GM12878 (cell line): ENCODE measurements at regions not wholly inside any gene's neighbourhood (a gene's known extent, or its start where the extent isn't known, plus 50 kb on each side); places are given as distances from the start of the nearest gene placed in this dataset.

Source experiments
- ATAC-seq: fragments of 200-7000 bp; cut with Tn5 transposase; 3 replicates; pipeline ENCODE4 v1.9.1; 2020; ENCODE audit warnings: mild to moderate bottlenecking, moderate library complexity
- BruUV-seq: library from RNA; stranded (reverse); fragments of 400-500 nt; replicated peaks from 2 replicates; lab custom pipeline; 2021; lab: Mats Ljungman, UMichigan
- CTCF ChIA-PET: fragments of 300-600 bp; sonication (Branson Sonifier 250); formaldehyde crosslinking; extraction: SDS; loops from one replicate; lab custom pipeline; 2021; ENCODE audit warnings: inconsistent platforms; lab: Yijun Ruan, JAX
- POLR2A ChIA-PET: fragments of 350-600 bp; formaldehyde crosslinking; extraction: SDS; loops from one replicate; lab custom pipeline; 2021; ENCODE audit warnings: inconsistent platforms; lab: Charles Lee
- RAD21 ChIA-PET: fragments of 300-600 bp; sonication (Branson Sonifier 250); formaldehyde crosslinking; loops from one replicate; lab custom pipeline; 2023; ENCODE audit warnings: antibody characterized with exemption; ENCODE audit not compliant: unreplicated experiment; lab: Charles Lee
- SMC1A ChIA-PET: fragments of 300-600 bp; sonication (Branson Sonifier 250); formaldehyde crosslinking; loops from one replicate; lab custom pipeline; 2023; ENCODE audit not compliant: unreplicated experiment, uncharacterized antibody; lab: Charles Lee
- DNase-seq: peaks from one replicate; pipeline ENCODE4 v3.0.0-alpha.2; 2011; ENCODE audit warnings: low read depth, low spot score
- FAIRE-seq: peaks from 3 replicates; lab custom pipeline; 2011; peaks lifted over from hg19 to GRCh38; lab: Jason Lieb, UNC
- H2AFZ ChIP-seq: 2 replicates; pipeline ENCODE4 v1.6.0; 2011; ENCODE audit warnings: low read depth, low read length, control low read depth; ENCODE audit not compliant: control insufficient read depth
- H3K27ac ChIP-seq: 2 replicates; pipeline ENCODE4 v1.5.1; 2011; ENCODE audit warnings: control low read depth; ENCODE audit not compliant: control insufficient read depth, insufficient read depth
- H3K27me3 ChIP-seq, 2 experiments: replicated peaks in 1 of 2; 2 replicates each; pipeline versions ENCODE4 v1.6.0 to v1.6.1; 2011; ENCODE audit warnings: low read length in 1 of 2; ENCODE audit not compliant: control insufficient read depth in 2 of 2, insufficient read depth in 2 of 2
- H3K36me3 ChIP-seq, 2 experiments: 2 replicates each; pipeline ENCODE4 v1.5.1; 2011; ENCODE audit warnings: low read length in 1 of 2; ENCODE audit not compliant: control insufficient read depth in 2 of 2, insufficient read depth in 2 of 2
- H3K4me1 ChIP-seq: 2 replicates; pipeline ENCODE4 v1.6.1; 2011; ENCODE audit warnings: mild to moderate bottlenecking, low read length, moderate library complexity, mixed read lengths; ENCODE audit not compliant: control insufficient read depth, insufficient read depth
- H3K4me2 ChIP-seq: 2 replicates; pipeline ENCODE4 v1.6.0; 2011; ENCODE audit warnings: control low read depth; ENCODE audit not compliant: control insufficient read depth, insufficient read depth
- H3K4me3 ChIP-seq: fragments of 200-600 bp; sonication (generic); 2 replicates; pipeline ENCODE4 v1.5.1; 2016
- H3K79me2 ChIP-seq: 2 replicates; pipeline ENCODE4 v1.6.0; 2011; ENCODE audit warnings: low read length; ENCODE audit not compliant: control insufficient read depth, insufficient read depth
- H3K9ac ChIP-seq: 2 replicates; pipeline ENCODE4 v1.8.0; 2011; ENCODE audit warnings: low read length, control low read depth, mixed read lengths; ENCODE audit not compliant: control insufficient read depth, insufficient read depth
- H3K9me3 ChIP-seq: replicated peaks from 3 replicates; pipeline ENCODE4 v1.5.1; 2011; ENCODE audit warnings: mild to moderate bottlenecking, low read length; ENCODE audit not compliant: control insufficient read depth, insufficient read depth
- H4K20me1 ChIP-seq: 2 replicates; pipeline ENCODE4 v1.6.0; 2011; ENCODE audit not compliant: control insufficient read depth, insufficient read depth
- MXI1 ChIP-seq: fragments of 150-350 bp; IDR thresholded peaks from 2 replicates; pipeline ENCODE4 v1.6.1; 2011; ENCODE audit warnings: low read depth, mild to moderate bottlenecking, inconsistent platforms, low read length, improper control_type of control experiment
- YY1 ChIP-seq: IDR thresholded peaks from 2 replicates; pipeline ENCODE4 v1.6.1; 2011; ENCODE audit warnings: low read depth, mild to moderate bottlenecking, low read length
- ZNF24 ChIP-seq: fragments of 450-650 bp; IDR thresholded peaks from 2 replicates; pipeline ENCODE4 v1.6.1; 2017; ENCODE audit warnings: antibody characterized with exemption, mild to moderate bottlenecking
- WGBS: methylation state at CpG from one replicate; pipeline ENCODE4 v1.1.6; 2016; ENCODE audit warnings: low lambda C conversion rate; ENCODE audit not compliant: insufficient replicate concordance, insufficient coverage; ENCODE audit errors: missing lambda C conversion rate; 5-methylcytosine and 5-hydroxymethylcytosine counted together
- in situ Hi-C: fragments of 300-500 bp; cut with MboI; formaldehyde crosslinking; loops from 9 replicates; pipeline ENCODE4 v1.14.3; 2018; ENCODE audit warnings: mixed read lengths
- intact Hi-C: fragments of 100-400 bp; cut with micrococcal nuclease; formaldehyde crosslinking; loops from one replicate; pipeline ENCODE4 v1.14.2; 2022; ENCODE audit not compliant: unreplicated experiment
- TF ChIP-seq, protein P1 (sequence below): fragments of 450-650 bp; IDR thresholded peaks from 2 replicates; pipeline ENCODE4 v1.6.1; 2017; ENCODE audit warnings: mild to moderate bottlenecking, low read depth, inconsistent platforms; ENCODE audit not compliant: poor library complexity, severe bottlenecking

DNA sequence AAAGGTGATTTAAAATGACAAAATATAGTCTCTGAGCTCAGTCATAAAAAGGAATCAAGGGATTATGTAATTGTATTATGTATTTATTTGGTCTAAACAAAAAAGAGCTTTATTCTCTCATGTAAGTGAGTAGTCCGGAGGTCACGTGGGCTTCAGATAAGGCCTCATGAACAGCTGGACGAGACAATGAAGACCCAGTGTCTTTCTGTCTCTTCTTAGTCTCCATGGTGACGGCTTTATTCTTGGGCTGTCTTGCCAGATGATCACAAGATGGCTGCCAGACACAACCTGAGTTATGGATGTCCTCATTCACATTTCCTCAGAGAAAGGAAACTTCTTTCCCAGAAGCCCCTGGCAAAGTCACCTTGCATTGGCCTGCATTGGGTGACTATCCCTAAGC, 98.6 kb downstream of the ARF6 start:
- Histone ChIP-seq H3K27me3 (no peaks in the 10 kb centered on the region), H3K4me1 (peaks cover 12% of the 10 kb centered on the region), H3K27ac (no peak overlapping the region), H3K4me3 (no peak overlapping the region), H4K20me1 (no peaks in the 10 kb centered on the region), H3K9me3 (no peaks in the 10 kb centered on the region), H3K9ac (no peak overlapping the region), H3K36me3 (no peaks in the 10 kb centered on the region), H3K4me2 (no peak overlapping the region), H2AFZ (no peak overlapping the region), H3K79me2 (no peaks in the 10 kb centered on the region)
- WGBS = 92% methylated on average over 4 of the region's 4 CpGs
- in situ Hi-C loops (no loop called here), intact Hi-C loops (no loop called here)
- ATAC-seq (no peak), FAIRE-seq (no peak), DNase-seq (no peak)
- BruUV-seq = no TSS peak
- CTCF ChIA-PET = interaction anchor here (0.7 to 2.2 kb wide), 6 partner anchors 9 to 126 kb away, joined by 3 to 10 read pairs (median 4); no protein-coding TSS in a partner anchor
- RAD21 ChIA-PET = interaction anchor here (0.7 to 2.1 kb wide), 11 partner anchors 11 to 129 kb away, joined by 3 to 11 read pairs (median 3); partner anchors contain the start of gene ARF6
- SMC1A ChIA-PET = interaction anchor here (0.8 to 6.6 kb wide), 11 partner anchors 8 to 128 kb away, joined by 3 to 72 read pairs (median 4); no protein-coding TSS in a partner anchor
- POLR2A ChIA-PET = interaction anchor here (0.9 to 5.1 kb wide), 6 partner anchors 9 to 61 kb away, joined by 3 to 29 read pairs (median 4); no protein-coding TSS in a partner anchor
- TF ChIP-seq, protein P1, sequence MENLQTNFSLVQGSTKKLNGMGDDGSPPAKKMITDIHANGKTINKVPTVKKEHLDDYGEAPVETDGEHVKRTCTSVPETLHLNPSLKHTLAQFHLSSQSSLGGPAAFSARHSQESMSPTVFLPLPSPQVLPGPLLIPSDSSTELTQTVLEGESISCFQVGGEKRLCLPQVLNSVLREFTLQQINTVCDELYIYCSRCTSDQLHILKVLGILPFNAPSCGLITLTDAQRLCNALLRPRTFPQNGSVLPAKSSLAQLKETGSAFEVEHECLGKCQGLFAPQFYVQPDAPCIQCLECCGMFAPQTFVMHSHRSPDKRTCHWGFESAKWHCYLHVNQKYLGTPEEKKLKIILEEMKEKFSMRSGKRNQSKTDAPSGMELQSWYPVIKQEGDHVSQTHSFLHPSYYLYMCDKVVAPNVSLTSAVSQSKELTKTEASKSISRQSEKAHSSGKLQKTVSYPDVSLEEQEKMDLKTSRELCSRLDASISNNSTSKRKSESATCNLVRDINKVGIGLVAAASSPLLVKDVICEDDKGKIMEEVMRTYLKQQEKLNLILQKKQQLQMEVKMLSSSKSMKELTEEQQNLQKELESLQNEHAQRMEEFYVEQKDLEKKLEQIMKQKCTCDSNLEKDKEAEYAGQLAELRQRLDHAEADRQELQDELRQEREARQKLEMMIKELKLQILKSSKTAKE = no peak
- 0 out of 2 replicates have a peak, but pooled peaks have one; percentile 23 for TF ChIP-seq YY1

DNA sequence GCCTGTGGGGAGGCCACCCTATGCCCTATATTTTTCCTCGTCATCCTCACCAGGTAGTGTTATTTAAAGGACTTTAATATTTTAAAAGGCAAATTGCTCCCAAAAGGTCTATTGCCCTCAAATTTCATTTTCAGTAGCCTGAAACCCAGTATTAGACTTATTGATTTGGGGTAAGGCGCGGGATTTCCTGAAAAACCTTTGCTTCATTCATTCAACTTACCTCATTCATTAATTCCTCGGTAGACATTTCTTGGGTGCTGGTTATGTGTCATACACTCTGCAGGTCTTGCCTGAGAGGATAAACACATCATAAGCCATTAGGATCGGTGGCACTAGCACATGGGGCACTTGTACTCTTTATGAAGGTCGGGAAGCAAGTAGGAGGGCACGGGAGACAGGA, 99.2 kb downstream of the ARF6 start:
- peak; percentile 94 for TF ChIP-seq ZNF24
- no peak for TF ChIP-seq MXI1
- Histone ChIP-seq H3K27me3 (no peaks in the 10 kb centered on the region), H3K4me2 (no peak overlapping the region), H2AFZ (no peak overlapping the region), H3K4me3 (no peak overlapping the region), H3K36me3 (no peaks in the 10 kb centered on the region), H3K9ac (no peak overlapping the region), H4K20me1 (no peaks in the 10 kb centered on the region), H3K4me1 (peaks cover 12% of the 10 kb centered on the region), H3K27ac (no peak overlapping the region), H3K9me3 (no peaks in the 10 kb centered on the region), H3K79me2 (no peaks in the 10 kb centered on the region)
- 87% methylated on average over 7 of the region's 7 CpGs for WGBS
- in situ Hi-C loops (no loop called here), intact Hi-C loops (no loop called here)
- ChIA-PET CTCF (interaction anchor here (0.7 to 2.2 kb wide), 9 partner anchors 9 to 130 kb away, joined by 3 to 15 read pairs (median 4); no protein-coding TSS in a partner anchor), RAD21 (interaction anchor here (0.8 to 2.1 kb wide), 11 partner anchors 10 to 130 kb away, joined by 3 to 16 read pairs (median 7); no protein-coding TSS in a partner anchor), SMC1A (interaction anchor here (0.7 to 6.6 kb wide), 17 partner anchors 8 to 129 kb away, joined by 3 to 72 read pairs (median 6); no protein-coding TSS in a partner anchor), POLR2A (interaction anchor here (0.9 to 5.1 kb wide), 5 partner anchors 9 to 124 kb away, joined by 3 to 29 read pairs (median 10); no protein-coding TSS in a partner anchor)
- FAIRE-seq = no peak
- no peak for DNase-seq
- no TSS peak for BruUV-seq
- no peak for ATAC-seq
